Activated CD8-positive, alpha-beta memory T cell treated with anti-CD3 and anti-CD28 coated beads, Interleukin-2, amount 50 U/mL, for 48 hours (primary cell): ENCODE measurements at regions not wholly inside any gene's neighbourhood (a gene's known extent, or its start where the extent isn't known, plus 50 kb on each side); places are given as distances from the start of the nearest gene placed in this dataset.

ENCODE experiments used
- DNase-seq: peaks from one replicate; pipeline ENCODE4 v3.0.0-alpha.2; 2020

GRCh38 chr16:63744077-63744874 lies 1377.6 kb downstream of the CDH11 start:
- no peak for DNase-seq

DNA sequence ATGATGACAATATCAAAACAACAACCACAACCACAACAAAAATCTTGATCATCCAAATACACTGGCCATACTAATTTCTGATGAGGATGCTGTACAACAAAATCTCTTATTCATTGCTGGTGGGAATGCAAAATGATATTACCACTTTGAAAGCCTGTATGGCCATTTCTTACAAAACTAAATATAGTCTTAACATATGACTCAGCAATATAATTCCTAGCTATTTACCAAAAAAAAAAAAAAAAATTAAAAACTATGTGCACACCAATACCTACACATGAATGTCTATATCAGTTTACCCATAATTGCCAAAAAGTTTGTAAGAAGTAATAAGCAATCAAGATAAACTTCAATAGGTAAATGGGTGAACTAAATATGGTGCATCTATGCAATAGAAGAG lies 1379.7 kb downstream of the CDH11 start:
- no peak for DNase-seq

DNA sequence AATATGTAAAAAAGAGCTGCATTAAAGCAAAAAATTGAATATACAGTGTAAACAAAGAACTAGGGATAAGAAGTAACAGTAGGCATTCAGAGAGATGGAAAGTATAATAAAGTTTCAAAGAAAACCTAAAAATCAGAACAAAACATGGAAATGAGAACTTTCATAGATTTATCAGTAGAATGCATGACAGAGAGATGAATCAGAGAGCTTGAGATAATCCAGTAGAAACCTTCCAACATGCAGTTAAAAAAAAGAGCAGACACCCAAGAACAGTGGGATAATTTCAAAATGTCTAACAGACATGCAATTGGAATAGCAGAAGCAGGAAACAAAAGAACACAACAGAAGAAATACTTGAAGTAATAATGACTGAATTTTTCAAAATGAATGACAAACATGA lies 1384.2 kb downstream of the CDH11 start:
- no peak for DNase-seq

DNA sequence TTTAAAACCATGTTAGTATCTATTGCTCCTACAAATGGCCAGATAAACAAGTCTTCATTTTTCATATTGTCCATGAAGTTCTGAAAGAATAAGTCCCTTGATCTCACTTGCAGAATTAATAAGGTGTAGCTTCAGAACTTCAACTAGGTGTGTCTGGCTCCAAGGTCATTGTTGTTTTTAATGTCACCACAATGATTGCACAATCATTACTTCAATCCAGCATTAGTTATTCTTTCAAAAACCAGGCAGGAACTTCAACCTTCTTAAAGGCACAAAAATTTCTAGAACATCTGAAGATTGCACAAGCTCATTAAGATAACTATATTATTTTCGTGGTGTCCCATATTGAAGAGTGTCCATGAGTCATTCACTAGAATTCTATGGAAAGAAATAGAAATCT lies 1386.4 kb downstream of the CDH11 start:
- no peak for DNase-seq

- DNase-seq, result no peak
These were observed 1401.0 kb downstream of the CDH11 start for GRCh38 chr16:63720848-63721247.

GRCh38 chr16:63719926-63720325 lies 1401.9 kb downstream of the CDH11 start:
- no peak for DNase-seq

DNA sequence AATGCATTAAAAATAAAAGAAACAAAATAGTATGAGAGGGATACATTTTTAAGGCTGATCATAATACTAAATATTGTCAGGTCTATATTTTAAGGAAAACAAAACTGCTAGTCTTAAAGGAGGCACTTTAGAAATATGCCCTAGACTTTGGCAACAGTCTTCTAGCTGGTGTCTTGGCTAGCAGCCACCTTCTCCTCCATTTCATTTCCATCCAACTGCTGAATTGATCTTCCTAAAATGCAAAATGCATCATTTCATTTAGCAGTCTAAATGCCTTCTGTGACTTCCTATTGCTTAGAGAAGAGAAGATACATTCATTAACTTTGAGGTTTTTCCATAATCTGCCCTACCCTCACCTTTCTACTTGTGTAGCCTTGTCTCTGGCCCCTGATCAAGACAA lies 1404.1 kb downstream of the CDH11 start:
- DNase-seq, result no peak

DNA sequence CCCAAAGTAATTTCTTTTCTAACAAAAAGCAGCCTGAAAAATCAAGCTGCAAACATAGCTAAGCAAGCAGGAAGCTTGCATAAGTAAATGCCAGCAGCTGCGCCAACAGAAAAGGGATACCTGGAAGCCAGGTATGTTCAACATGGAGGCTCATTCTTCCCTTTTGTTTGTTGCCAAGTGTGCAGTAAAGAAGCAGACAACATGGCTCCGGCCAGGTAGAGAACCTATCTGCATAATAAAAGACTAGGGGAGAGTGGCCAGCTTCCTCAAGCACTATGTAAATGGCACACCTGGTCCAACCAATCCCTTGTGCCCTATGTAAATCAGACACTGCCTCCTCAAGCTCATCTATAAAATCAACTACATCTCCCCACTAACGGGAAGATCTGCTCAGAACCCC lies 1407.0 kb downstream of the CDH11 start:
- no peak for DNase-seq

DNA sequence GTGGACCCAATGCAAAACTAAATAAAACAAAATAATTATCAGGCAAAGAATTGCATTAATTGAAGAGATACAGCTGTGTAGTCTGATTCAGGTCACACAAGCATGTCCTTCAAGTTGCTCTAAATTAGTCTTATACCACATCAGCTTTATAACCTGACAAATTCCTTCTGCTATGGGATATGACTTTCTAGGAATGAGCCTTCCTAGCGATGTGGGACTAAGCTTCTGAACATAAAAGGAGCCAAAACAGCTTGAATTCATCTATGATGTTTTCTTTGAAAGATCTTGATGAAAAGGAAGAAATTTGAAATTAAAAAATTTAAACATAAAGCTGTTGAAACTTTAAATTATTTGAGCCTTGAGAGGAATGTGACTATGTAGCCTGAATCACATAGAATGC lies 1409.1 kb downstream of the CDH11 start:
- no peak for DNase-seq

- DNase-seq, result no peak
These were observed 1418.3 kb downstream of the CDH11 start for GRCh38 chr16:63703612-63704011.

GRCh38 chr16:63702981-63703590 lies 1418.8 kb downstream of the CDH11 start:
- no peak for DNase-seq

GRCh38 chr16:63697736-63698135 lies 1424.1 kb downstream of the CDH11 start:
- no peak for DNase-seq

DNA sequence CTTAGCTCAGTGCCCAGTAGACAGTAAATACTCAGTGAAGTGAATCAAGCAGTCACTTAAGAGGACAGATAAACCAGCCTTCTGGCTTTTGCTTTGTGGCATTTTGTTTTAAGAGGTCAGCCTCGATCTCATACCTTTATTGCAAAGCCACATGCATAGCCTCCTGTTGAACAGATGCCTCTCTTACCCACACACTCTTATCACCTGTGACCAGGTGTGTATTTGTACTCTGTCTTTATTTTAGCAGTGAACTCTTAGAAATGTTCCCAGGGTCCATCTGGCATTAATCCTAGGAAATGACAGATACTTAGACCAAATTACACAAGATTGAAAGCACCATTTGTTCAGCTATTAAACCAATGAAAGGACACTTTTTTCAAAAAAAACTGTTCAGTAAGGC lies 1426.5 kb downstream of the CDH11 start:
- no peak for DNase-seq

DNA sequence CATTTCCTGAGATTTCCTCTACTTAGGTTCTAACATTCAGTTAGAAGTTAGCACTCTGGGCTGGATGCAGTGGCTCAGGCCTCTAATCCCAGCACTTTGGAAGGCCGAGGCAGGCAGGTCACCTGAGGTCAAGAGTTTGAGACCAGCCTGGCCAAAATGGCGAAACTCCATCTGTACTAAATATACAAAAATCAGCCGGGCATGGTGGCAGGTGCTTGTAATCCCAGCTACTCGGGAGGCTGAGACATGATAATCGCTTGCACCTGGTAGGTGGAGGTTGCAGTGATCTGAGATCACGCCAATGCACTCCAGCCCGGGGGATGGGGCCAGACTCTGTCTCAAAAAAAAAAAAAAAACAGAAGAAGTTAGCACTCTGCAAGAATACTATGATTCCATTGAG lies 1430.9 kb downstream of the CDH11 start:
- no peak for DNase-seq

DNA sequence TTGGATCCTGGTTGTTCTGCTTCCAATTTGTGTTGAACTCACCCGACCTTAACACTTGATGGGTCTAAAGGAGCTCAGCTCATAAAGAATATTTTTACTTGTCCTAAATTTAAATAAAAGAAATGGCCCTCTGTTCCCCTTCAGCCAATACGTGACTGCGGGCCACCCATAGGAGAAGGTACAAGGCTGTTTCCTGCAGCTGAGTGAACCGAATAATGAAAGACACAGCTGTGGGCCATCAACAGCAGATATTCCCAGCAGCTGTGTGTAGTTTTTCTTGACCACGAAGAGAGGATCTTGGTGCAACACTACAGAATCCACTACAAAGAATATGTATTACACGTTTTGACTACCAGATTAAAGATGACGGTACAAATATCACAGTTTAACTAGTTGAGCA lies 1431.6 kb downstream of the CDH11 start:
- DNase-seq, result no peak

DNA sequence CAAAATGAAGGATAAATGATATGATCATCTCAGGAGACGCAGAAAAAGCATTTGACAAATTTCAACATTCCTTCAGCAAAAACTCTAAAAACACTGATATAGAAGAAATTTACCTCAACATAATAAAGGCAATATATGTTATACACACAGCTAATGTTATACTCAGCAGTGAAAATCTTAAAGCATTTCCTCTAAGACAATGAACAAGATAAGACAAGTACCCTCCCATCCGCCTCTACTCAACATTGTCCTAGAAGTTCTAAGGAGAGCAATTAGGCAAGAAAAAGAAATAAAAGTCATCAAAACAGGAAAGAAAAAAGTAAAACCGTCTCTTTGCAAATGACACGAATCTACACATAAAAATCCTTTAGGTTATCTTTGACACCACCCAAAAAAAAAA lies 1432.8 kb downstream of the CDH11 start:
- DNase-seq, result no peak

DNA sequence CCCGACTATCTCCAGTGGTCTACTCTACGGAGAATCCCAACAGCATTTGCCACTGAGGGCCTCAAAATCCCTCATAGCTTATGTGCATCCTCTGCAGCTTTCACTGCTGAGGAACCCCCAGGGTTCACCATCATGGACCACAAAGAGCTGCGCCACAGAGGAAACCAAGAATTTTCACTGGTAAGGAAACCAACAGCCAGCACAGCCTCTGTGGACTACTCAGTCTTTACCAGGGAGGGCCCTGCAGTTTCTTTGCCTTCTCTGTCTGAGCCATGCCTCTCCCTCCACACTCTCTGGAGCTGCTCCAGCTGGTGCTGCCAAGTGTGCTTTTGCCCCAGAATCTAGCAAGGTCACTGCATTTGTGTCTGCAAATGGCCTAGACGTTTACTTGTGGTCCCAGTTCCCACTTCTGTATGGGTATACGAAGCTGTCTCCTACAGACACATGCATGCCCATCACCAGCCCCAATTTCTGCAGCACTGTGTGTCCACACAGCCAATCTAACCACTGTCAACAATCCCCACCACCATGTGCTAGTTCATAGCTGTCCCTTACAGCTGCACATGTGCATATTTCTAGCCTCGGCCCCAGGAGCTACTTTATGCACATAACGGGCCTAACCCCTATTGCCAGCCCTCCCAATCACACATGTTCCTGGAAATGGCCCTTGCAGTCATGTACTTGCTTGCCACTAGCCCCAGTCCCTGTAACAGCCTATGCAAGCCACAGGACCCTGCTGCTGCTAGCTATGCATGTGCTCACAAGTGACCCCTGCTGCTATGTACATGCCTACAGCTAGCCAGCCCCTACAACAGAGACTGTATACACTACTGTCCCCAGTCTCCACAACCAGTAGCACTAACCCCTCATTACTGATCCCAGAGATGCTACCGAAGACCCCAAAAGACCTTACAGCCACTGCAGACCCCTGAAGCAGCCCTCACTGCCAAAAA lies 1437.4 kb downstream of the CDH11 start:
- no peak for DNase-seq

DNA sequence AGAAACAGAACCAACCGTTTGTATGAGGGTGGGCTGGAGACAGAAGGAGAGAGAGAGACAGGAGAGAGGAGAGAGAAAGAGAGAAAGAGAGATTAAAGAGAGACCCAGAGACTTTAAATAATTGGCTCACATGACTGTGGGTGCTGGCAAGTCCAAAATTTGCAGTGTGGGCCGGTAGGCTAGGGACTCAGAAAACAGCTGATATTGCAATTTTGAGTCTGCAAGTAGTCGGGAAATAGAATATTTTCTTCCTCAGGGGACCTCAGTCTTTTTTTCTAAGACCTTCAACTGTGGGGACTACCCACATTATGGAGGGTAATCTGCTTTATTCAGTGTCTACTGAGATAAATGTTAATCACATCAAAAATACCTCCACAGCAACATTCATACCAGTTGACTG lies 1439.0 kb downstream of the CDH11 start:
- DNase-seq, result no peak

- no peak for DNase-seq
These were observed 1449.4 kb downstream of the CDH11 start for GRCh38 chr16:63672493-63672892.

GRCh38 chr16:63663155-63663554 lies 1458.7 kb downstream of the CDH11 start:
- no peak for DNase-seq

- DNase-seq, result no peak
These were observed 1466.0 kb downstream of the CDH11 start for GRCh38 chr16:63655846-63656245.

DNA sequence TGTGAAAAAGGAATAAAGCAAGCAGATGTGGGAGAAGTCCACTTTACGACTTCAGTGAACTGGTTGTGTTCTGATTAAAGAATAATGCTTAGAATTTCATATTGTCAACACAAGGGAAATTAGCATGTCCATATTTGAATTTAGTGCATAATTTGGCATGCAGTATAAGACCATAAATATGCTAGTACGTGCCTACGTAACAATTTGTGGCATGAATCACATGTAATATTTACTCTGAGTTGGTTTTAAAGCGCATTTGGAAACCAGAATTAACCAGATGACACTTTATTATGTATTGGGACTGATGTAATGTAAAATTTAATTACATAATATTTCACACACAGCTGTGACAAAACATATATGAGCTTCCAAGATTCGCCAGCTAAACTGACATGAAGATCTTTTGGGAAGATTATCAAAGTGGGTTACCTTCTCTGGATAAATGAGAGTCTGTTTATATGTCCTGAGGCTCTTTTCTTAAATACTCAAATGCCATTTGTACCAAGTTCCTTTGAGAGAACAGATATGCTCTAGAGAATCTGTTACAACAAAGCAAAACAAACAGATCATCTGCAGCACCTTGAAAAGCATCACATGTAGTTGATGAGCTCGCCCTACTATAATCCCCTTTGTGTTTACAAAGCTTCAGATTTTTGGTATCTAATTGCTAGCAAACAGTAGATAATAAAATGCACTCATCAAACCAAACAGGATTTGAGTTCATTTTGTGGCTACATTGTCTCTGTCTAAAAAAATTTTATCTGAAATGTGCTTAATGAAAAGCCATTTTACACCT lies 1468.6 kb downstream of the CDH11 start:
- DNase-seq, result no peak

DNA sequence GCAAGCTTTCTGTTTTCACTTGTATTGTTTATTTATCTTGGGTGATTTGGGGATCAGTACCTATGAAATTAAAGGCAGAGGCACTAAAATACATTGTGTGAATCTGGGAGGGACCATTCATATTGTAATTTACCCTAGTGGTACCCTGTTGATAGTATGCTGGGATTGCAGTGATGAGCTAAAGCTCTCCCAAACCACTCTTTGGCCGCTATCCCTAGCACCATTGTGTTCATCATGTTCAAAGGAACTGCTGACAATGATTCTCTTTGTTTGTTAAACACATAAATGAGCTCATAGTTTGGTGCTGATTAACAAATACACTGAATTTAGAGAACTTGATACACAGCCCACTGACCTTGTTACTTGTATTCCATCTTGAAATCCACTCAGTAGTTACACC lies 1469.8 kb downstream of the CDH11 start:
- DNase-seq, result no peak
